Caco-2 (cell line): ENCODE measurements at regions not wholly inside any gene's neighbourhood (a gene's known extent, or its start where the extent isn't known, plus 50 kb on each side); places are given as distances from the start of the nearest gene placed in this dataset.
"Not testable (repeated sequence)": the region's sequence is repeated elsewhere in the genome, so short reads cannot be mapped to it uniquely, and the experiment has no call there.

ENCODE experiments used
- BruUV-seq: library from RNA; stranded (reverse); fragments of 400-500 nt; replicated peaks from 2 replicates; lab custom pipeline; 2021; lab: Mats Ljungman, UMichigan
- CTCF ChIA-PET: fragments of 300-600 bp; sonication (Branson Sonifier 250); formaldehyde crosslinking; loops from one replicate; lab custom pipeline; 2022; ENCODE audit warnings: antibody characterized with exemption; lab: Charles Lee
- POLR2A ChIA-PET: fragments of 300-600 bp; sonication (Branson Sonifier 250); formaldehyde crosslinking; loops from one replicate; lab custom pipeline; 2022; ENCODE audit warnings: antibody characterized with exemption; lab: Charles Lee
- DNase-seq, 2 experiments: peaks; one replicate each; pipeline versions ENCODE4 v3.0.0 to v3.0.0-alpha.2; 2020 to 2022
- H3K27me3 ChIP-seq: replicated peaks from 2 replicates; pipeline ENCODE4 v1.6.0; 2011; ENCODE audit warnings: low read length; ENCODE audit not compliant: control insufficient read depth, insufficient read depth
- H3K36me3 ChIP-seq: 2 replicates; pipeline ENCODE4 v1.5.1; 2011; ENCODE audit warnings: low read length; ENCODE audit not compliant: control insufficient read depth, insufficient read depth
- H3K4me1 ChIP-seq: fragments of 250-450 bp; sonication (Bioruptor Pico); 2 replicates; pipeline ENCODE4 v1.5.1; 2020; ENCODE audit warnings: mild to moderate bottlenecking
- H3K4me3 ChIP-seq: 2 replicates; pipeline ENCODE4 v1.5.1; 2011; ENCODE audit warnings: low read depth, mild to moderate bottlenecking, control low read depth, low read length
- H3K9me3 ChIP-seq: fragments of 250-450 bp; sonication (Bioruptor Pico); 2 replicates; pipeline ENCODE4 v1.5.1; 2020; ENCODE audit warnings: mild to moderate bottlenecking, moderate library complexity
- H3K27ac Mint-ChIP-seq: one replicate; pipeline ENCODE4 v1.8.0; 2022; ENCODE audit warnings: mixed read lengths; ENCODE audit not compliant: unreplicated experiment
- H3K27me3 Mint-ChIP-seq: one replicate; pipeline ENCODE4 v1.8.0; 2022; ENCODE audit warnings: mixed read lengths; ENCODE audit not compliant: insufficient read depth, unreplicated experiment
- H3K36me3 Mint-ChIP-seq: one replicate; pipeline ENCODE4 v1.8.0; 2022; ENCODE audit warnings: mild to moderate bottlenecking, mixed read lengths; ENCODE audit not compliant: insufficient read depth, unreplicated experiment
- H3K4me1 Mint-ChIP-seq: one replicate; pipeline ENCODE4 v1.8.0; 2022; ENCODE audit warnings: low read depth, mixed read lengths; ENCODE audit not compliant: unreplicated experiment
- H3K4me3 Mint-ChIP-seq: one replicate; pipeline ENCODE4 v1.8.0; 2022; ENCODE audit warnings: mild to moderate bottlenecking, moderate library complexity, mixed read lengths; ENCODE audit not compliant: unreplicated experiment
- H3K9me3 Mint-ChIP-seq: one replicate; pipeline ENCODE4 v1.8.0; 2022; ENCODE audit warnings: mixed read lengths; ENCODE audit not compliant: unreplicated experiment
- intact Hi-C: fragments of 100-400 bp; cut with micrococcal nuclease; formaldehyde crosslinking; loops from one replicate; pipeline ENCODE4 v1.10.0; 2022; ENCODE audit not compliant: unreplicated experiment

DNA sequence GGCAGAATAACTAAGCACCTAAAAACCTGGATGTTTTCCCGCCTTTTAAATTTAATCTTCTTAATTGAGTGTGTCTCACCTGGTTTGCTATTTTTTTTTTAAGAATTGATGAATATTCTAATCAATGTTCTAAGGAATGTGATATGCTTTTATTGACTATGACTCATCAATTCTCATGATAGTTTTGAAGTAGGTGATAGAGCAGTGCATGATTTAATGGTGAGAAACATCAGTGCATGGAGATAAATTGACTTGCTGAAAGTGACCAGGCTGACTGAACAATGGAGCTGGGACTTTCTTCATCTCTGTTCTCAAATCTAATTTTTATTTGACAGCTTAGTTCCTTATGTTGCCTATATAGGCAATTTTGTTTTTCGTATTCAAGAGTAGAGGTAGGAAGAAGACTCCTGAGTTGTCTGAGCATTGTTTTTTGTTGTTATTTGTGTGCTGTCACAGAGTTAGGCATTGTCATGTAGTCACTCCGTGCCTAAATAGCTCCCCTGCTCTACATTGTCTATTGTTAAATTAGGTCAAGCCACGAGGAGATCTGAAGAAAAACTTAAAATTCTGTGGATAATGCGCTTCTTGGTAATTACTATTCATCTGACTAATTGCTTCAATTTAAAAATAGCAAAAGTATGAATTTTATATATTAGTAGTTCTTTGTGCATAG lies 59.0 kb upstream of the NUTM2F start:
- H3K4me1 Mint-ChIP-seq, CTCF ChIA-PET, POLR2A ChIA-PET: not testable (repeated sequence)

GRCh38 chr9:94388011-94388406 lies 59.6 kb upstream of the NUTM2F start:
- intact Hi-C loops, POLR2A ChIA-PET, H3K4me1 Mint-ChIP-seq, H3K4me3 Mint-ChIP-seq, H3K4me3 ChIP-seq, H3K27ac Mint-ChIP-seq, H3K36me3 Mint-ChIP-seq, H3K27me3 ChIP-seq, H3K36me3 ChIP-seq, CTCF ChIA-PET, H3K9me3 Mint-ChIP-seq, H3K27me3 Mint-ChIP-seq, H3K4me1 ChIP-seq, DNase-seq, H3K9me3 ChIP-seq, BruUV-seq: not testable (repeated sequence)

More for the DNA sequence above, 59.0 kb upstream of the NUTM2F start:
- H3K27me3 ChIP-seq, H3K27ac Mint-ChIP-seq, H3K36me3 Mint-ChIP-seq, H3K36me3 ChIP-seq, H3K4me3 Mint-ChIP-seq, H3K9me3 ChIP-seq, BruUV-seq, DNase-seq, H3K9me3 Mint-ChIP-seq, intact Hi-C loops, H3K27me3 Mint-ChIP-seq, H3K4me1 ChIP-seq, H3K4me3 ChIP-seq: not testable (repeated sequence)

DNA sequence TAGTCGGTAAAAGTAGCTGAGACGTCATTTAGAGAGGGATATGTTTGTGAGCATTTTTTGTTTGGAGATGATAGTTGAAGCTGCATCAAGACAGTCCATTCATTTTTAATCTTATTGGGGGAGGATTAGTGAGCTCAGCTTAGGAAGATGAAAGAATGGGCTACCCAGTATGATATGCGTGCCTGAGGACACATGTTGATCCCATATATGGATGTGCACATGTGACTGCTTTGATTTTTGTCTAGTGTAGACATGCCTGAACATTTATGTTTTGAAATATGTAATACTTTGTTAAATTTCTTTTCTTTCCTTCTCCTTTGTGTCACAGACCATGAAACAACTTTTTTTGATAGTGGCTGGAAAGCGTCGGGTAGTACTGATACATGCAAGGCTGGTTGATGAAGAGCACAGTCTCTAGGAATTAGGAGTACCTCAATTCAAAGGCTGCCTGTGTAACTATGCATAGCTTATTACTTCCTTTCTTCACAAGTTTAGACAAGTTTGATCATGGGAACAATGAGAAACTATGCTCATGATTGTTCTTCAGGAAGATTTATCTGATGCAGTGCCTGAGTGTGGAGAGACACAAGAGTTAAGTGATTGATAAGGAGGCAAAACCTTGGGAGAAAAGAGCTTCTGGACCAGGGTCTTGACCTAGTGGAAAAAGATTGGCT lies 62.1 kb upstream of the NUTM2F start:
- H3K4me1 ChIP-seq, H3K36me3 Mint-ChIP-seq, H3K27me3 ChIP-seq, DNase-seq, H3K4me3 ChIP-seq, H3K27ac Mint-ChIP-seq, intact Hi-C loops, H3K4me3 Mint-ChIP-seq, BruUV-seq, H3K9me3 ChIP-seq, H3K27me3 Mint-ChIP-seq, CTCF ChIA-PET, H3K4me1 Mint-ChIP-seq, H3K9me3 Mint-ChIP-seq, POLR2A ChIA-PET, H3K36me3 ChIP-seq: not testable (repeated sequence)

- CTCF ChIA-PET, H3K9me3 Mint-ChIP-seq, H3K4me1 ChIP-seq, H3K4me3 Mint-ChIP-seq, H3K4me1 Mint-ChIP-seq, intact Hi-C loops, POLR2A ChIA-PET, DNase-seq, H3K36me3 Mint-ChIP-seq, H3K4me3 ChIP-seq, H3K27ac Mint-ChIP-seq, H3K27me3 ChIP-seq, H3K9me3 ChIP-seq, H3K36me3 ChIP-seq, H3K27me3 Mint-ChIP-seq: not testable (repeated sequence)
- TSS peak; percentile 9 for BruUV-seq
These were observed 64.7 kb upstream of the NUTM2F start for GRCh38 chr9:94392971-94393624.

- H3K9me3 Mint-ChIP-seq, DNase-seq, H3K27me3 ChIP-seq, H3K4me3 Mint-ChIP-seq, H3K9me3 ChIP-seq, H3K27me3 Mint-ChIP-seq, H3K4me1 ChIP-seq, BruUV-seq, POLR2A ChIA-PET, H3K27ac Mint-ChIP-seq, CTCF ChIA-PET, H3K4me3 ChIP-seq, intact Hi-C loops, H3K36me3 ChIP-seq, H3K4me1 Mint-ChIP-seq, H3K36me3 Mint-ChIP-seq: not testable (repeated sequence)
These were observed 69.4 kb upstream of the NUTM2F start for GRCh38 chr9:94397766-94398379.

- intact Hi-C loops, H3K9me3 ChIP-seq, H3K27ac Mint-ChIP-seq, H3K4me1 Mint-ChIP-seq, CTCF ChIA-PET, H3K36me3 ChIP-seq, H3K36me3 Mint-ChIP-seq, DNase-seq, BruUV-seq, H3K4me3 Mint-ChIP-seq, H3K4me3 ChIP-seq, H3K27me3 Mint-ChIP-seq, H3K9me3 Mint-ChIP-seq, H3K4me1 ChIP-seq, POLR2A ChIA-PET, H3K27me3 ChIP-seq: not testable (repeated sequence)
These were observed 72.0 kb upstream of the NUTM2F start for GRCh38 chr9:94400461-94400860.
